ENCODE measurements at regions not wholly inside any gene's neighbourhood (a gene's known extent, or its start where the extent isn't known, plus 50 kb on each side); places are given as distances from the start of the nearest gene placed in this dataset.
A peak's percentile ranks its signal among the peaks of the same experiment; 100 is the strongest.
"Not testable (repeated sequence)": the region's sequence is repeated elsewhere in the genome, so short reads cannot be mapped to it uniquely, and the experiment has no call there.

DNA sequence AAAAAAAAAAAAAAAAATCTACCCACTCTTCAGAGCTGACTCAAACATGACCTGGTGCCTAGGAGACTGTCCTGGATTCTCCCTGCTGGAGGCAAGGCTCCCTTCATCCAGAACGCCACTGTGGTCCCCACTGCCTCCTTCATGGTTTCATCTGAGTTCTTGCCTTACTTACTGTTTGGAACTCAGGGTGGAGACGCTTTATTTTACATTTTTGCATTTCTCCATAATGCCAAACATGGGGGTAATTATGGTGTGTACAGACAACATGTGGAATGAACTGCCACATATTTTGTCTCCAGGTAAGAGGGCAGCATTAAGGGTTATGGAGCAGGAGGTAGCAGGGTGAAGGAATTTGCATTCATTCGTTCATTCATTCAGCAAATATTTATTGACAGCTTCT lies 58.1 kb upstream of the KCNK12 start:
- H3K36me3 ChIP-seq, result no peaks in the 10 kb centered on the region
- Mint-ChIP-seq H3K36me3 (no peaks in the 10 kb centered on the region), H3K27me3 (ENCODE audit: insufficient read depth, low read depth) (peaks cover 3% of the 10 kb centered on the region), H3K4me1 (peaks cover 13% of the 10 kb centered on the region), H3K9me3 (no peaks in the 10 kb centered on the region), H3K27ac (no peak overlapping the region), H3K4me3 (no peak overlapping the region)
- H3K9ac ChIP-seq, result no peak overlapping the region
- no peak overlapping the region for H3K4me3 ChIP-seq
- no peak overlapping the region for H3K4me2 ChIP-seq
- no peak overlapping the region for H2AFZ ChIP-seq (replicated peaks)
- H3K79me2 ChIP-seq (ENCODE audit: low read depth), result no peaks in the 10 kb centered on the region
- H3K27ac ChIP-seq, result no peak overlapping the region
- H4K20me1 ChIP-seq (ENCODE audit: low read depth), result no peaks in the 10 kb centered on the region
- no peak for DNase-seq (ENCODE audit: low spot score)
- TF ChIP-seq EZH2 (IDR thresholded peaks at IDR 0.05) (no peak), EZH2phosphoT487 (IDR thresholded peaks at IDR 0.05) (no peak)
- TF ChIP-seq, protein P1, sequence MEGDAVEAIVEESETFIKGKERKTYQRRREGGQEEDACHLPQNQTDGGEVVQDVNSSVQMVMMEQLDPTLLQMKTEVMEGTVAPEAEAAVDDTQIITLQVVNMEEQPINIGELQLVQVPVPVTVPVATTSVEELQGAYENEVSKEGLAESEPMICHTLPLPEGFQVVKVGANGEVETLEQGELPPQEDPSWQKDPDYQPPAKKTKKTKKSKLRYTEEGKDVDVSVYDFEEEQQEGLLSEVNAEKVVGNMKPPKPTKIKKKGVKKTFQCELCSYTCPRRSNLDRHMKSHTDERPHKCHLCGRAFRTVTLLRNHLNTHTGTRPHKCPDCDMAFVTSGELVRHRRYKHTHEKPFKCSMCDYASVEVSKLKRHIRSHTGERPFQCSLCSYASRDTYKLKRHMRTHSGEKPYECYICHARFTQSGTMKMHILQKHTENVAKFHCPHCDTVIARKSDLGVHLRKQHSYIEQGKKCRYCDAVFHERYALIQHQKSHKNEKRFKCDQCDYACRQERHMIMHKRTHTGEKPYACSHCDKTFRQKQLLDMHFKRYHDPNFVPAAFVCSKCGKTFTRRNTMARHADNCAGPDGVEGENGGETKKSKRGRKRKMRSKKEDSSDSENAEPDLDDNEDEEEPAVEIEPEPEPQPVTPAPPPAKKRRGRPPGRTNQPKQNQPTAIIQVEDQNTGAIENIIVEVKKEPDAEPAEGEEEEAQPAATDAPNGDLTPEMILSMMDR (IDR thresholded peaks at IDR 0.05), result no peak
- H3F3A ChIP-seq (ENCODE audit: low read depth), result no peaks in the 10 kb centered on the region
- H3K9me3 ChIP-seq (ENCODE audit: low read depth), result no peaks in the 10 kb centered on the region
- peaks cover 4% of the 10 kb centered on the region for H3K4me1 ChIP-seq
- H3K27me3 ChIP-seq, result no peaks in the 10 kb centered on the region

DNA sequence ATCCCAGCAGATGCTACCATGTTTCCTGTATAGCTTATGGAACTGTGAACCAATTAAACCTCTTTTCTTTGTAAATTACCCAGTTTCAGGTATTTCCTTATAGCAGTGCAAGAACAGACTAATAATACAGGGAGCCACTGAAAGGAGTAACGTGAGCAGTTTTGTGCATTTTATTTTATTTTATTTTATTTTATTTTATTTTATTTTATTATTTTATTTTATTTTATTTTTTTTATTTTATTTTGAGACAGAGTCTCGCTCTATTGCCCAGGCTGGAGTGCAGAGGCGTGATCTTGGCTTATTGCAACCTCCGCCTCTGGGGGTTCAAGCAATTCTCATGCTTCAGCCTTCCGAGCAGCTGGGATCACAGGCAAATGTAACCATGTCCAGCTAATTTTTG lies 55.9 kb upstream of the KCNK12 start:
- no peaks in the 10 kb centered on the region for H3K27me3 Mint-ChIP-seq (ENCODE audit: insufficient read depth, low read depth)
- H3K4me3 ChIP-seq, result no peak overlapping the region
- peaks cover 9% of the 10 kb centered on the region for H3K4me1 Mint-ChIP-seq
- H3K27ac ChIP-seq, result no peak overlapping the region
- H2AFZ ChIP-seq (replicated peaks), result no peak overlapping the region
- H3K27ac Mint-ChIP-seq, result no peak overlapping the region
- H3K9ac ChIP-seq, result no peak overlapping the region
- H3K79me2 ChIP-seq (ENCODE audit: low read depth), result no peaks in the 10 kb centered on the region
- H3K4me1 ChIP-seq, result peaks cover 4% of the 10 kb centered on the region
- no peaks in the 10 kb centered on the region for H3K27me3 ChIP-seq
- H3K4me2 ChIP-seq, result no peak overlapping the region
- H3K36me3 ChIP-seq, result no peaks in the 10 kb centered on the region
- TF ChIP-seq, protein P1 (IDR thresholded peaks at IDR 0.05), result no peak
- TF ChIP-seq EZH2 (IDR thresholded peaks at IDR 0.05) (no peak), EZH2phosphoT487 (IDR thresholded peaks at IDR 0.05) (no peak)
- no peaks in the 10 kb centered on the region for H3K9me3 Mint-ChIP-seq
- H3K4me3 Mint-ChIP-seq, result no peak overlapping the region
- no peaks in the 10 kb centered on the region for H4K20me1 ChIP-seq (ENCODE audit: low read depth)
- H3K9me3 ChIP-seq (ENCODE audit: low read depth), result no peaks in the 10 kb centered on the region
- DNase-seq (ENCODE audit: low spot score), result no peak
- no peaks in the 10 kb centered on the region for H3F3A ChIP-seq (ENCODE audit: low read depth)
- H3K36me3 Mint-ChIP-seq, result no peaks in the 10 kb centered on the region

DNA sequence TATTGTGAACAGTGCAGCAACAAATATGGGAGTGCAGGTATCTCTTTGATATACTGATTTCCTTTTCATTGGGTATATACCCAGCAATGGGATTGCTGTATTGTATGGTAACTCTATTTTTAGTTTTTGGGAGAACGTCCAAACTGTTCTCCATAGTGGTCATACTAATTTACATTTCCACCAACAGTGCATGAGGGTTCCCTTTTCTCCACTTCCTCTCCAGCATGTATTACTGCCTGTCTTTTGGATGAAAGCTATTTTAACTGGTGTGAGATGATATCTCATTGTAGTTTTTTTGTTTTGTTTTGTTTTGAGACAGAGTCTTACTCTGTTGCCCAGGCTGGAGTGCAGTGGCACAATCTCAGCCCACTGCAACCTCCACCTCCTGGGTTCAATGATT lies 52.4 kb upstream of the KCNK12 start:
- H3K9me3 ChIP-seq (ENCODE audit: low read depth); H3F3A ChIP-seq (ENCODE audit: low read depth); H3K36me3 ChIP-seq; H3K9ac ChIP-seq; H3K4me3 Mint-ChIP-seq; H4K20me1 ChIP-seq (ENCODE audit: low read depth); H3K27ac ChIP-seq; H3K27ac Mint-ChIP-seq; H2AFZ ChIP-seq (replicated peaks); H3K27me3 Mint-ChIP-seq (ENCODE audit: insufficient read depth, low read depth); H3K27me3 ChIP-seq; H3K79me2 ChIP-seq (ENCODE audit: low read depth); H3K4me2 ChIP-seq; H3K36me3 Mint-ChIP-seq; H3K9me3 Mint-ChIP-seq; DNase-seq (ENCODE audit: low spot score); H3K4me3 ChIP-seq: not testable (repeated sequence)
- H3K4me1 ChIP-seq, result peaks cover 12% of the 10 kb centered on the region
- H3K4me1 Mint-ChIP-seq, result peaks cover 12% of the 10 kb centered on the region

DNA sequence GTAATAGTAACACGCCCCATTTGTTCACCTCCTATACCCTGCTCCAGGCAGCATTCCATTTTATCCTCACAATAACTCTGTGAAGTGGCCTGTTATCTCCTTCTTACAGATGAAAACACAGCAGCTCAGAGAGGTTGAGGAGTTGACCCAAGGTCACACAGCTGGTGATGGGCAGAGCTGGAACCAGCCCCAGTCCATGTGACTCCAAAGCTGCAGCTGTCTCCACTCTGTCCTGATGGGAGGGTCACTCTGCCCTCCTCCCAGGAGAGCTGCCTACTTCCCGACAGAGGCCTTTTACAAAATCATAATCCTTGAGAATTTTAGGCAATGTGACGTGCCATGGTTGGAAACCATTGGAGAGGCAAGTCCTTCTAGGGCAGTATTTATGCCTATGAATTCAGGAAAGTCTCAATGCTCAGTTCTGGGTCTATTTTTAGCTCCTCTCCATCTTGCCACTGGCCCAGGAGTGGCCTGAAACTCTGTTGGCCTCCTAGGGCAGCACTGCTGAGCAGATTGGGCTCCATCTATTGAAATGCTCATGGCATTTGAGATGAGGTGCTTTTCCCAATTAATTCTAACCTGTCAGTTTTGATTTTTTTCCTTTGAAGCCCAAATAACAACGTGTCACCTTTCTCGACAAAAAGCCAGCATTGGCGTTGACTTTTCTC lies 50.1 kb upstream of the KCNK12 start:
- H3K27ac Mint-ChIP-seq, result peak overlapping the region; percentile 77
- no peaks in the 10 kb centered on the region for H3K27me3 ChIP-seq
- H3K4me3 ChIP-seq, result no peak overlapping the region
- H3K4me3 Mint-ChIP-seq, result no peak overlapping the region
- H3K36me3 Mint-ChIP-seq, result no peaks in the 10 kb centered on the region
- H3K4me1 ChIP-seq, result peaks cover 34% of the 10 kb centered on the region
- no peak for TF ChIP-seq EZH2phosphoT487 (IDR thresholded peaks at IDR 0.05)
- no peak for TF ChIP-seq EZH2 (IDR thresholded peaks at IDR 0.05)
- TF ChIP-seq, protein P1 (IDR thresholded peaks at IDR 0.05), result no peak
- no peak overlapping the region for H2AFZ ChIP-seq (replicated peaks)
- H3K79me2 ChIP-seq (ENCODE audit: low read depth), result no peaks in the 10 kb centered on the region
- peaks cover 21% of the 10 kb centered on the region for H3F3A ChIP-seq (ENCODE audit: low read depth)
- H3K9ac ChIP-seq, result no peak overlapping the region
- no peak overlapping the region for H3K4me2 ChIP-seq
- peaks cover 2% of the 10 kb centered on the region for H3K9me3 Mint-ChIP-seq
- DNase-seq (ENCODE audit: low spot score), result no peak
- H4K20me1 ChIP-seq (ENCODE audit: low read depth), result no peaks in the 10 kb centered on the region
- H3K9me3 ChIP-seq (ENCODE audit: low read depth), result no peaks in the 10 kb centered on the region
- H3K36me3 ChIP-seq, result no peaks in the 10 kb centered on the region
- H3K4me1 Mint-ChIP-seq, result peaks cover 34% of the 10 kb centered on the region
- H3K27me3 Mint-ChIP-seq (ENCODE audit: insufficient read depth, low read depth), result peaks cover 2% of the 10 kb centered on the region
- no peak overlapping the region for H3K27ac ChIP-seq

Measured in neural progenitor cell (in vitro differentiated cells).